ENCODE measurements at regions not wholly inside any gene's neighbourhood (a gene's known extent, or its start where the extent isn't known, plus 50 kb on each side); places are given as distances from the start of the nearest gene placed in this dataset.

DNA sequence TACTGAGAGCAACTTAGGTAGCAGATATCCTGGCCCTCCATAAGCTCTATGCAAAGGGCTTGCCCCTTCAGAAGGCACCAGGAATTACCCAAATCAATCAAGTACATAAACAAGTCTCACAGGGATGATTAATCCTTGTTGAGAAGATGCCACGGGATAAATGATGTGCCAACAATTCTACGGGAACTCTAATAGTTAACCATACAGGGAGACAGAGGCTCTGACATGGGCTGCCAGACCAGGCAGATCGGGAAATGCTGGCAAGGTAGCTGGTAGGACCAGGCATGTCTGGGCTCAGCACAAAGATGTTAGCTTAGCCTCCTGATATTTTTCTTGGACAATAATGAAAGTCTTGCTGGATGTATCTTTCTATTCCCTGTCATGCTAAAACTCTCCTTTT, 249.3 kb upstream of the THBS1 start:
- no peaks in the 10 kb centered on the region for H3K79me2 ChIP-seq (ENCODE audit: control insufficient read depth, insufficient read depth, low read length, poor library complexity)
- H3K4me1 ChIP-seq (ENCODE audit: control insufficient read depth in 1 of 2, insufficient read depth in 2 of 2, low read length in 2 of 2) = peaks cover 0 to 2% of the 10 kb centered on the region in 2 experiments
- H3K36me3 ChIP-seq (ENCODE audit: control insufficient read depth in 1 of 2, insufficient read depth in 2 of 2, low read length in 2 of 2) = no peaks in the 10 kb centered on the region
- no peaks in the 10 kb centered on the region for H3K79me1 ChIP-seq (ENCODE audit: low read length)
- no peak overlapping the region for H2BK12ac ChIP-seq (ENCODE audit: low read length)
- H4K91ac ChIP-seq (ENCODE audit: low read depth, low read length) = no peak overlapping the region
- H3K27ac ChIP-seq (ENCODE audit: low read depth, low read length) = no peak overlapping the region
- no peaks in the 10 kb centered on the region for H3K9me3 ChIP-seq (ENCODE audit: insufficient read depth, low read depth, low read length)
- no peak overlapping the region for H2AK5ac ChIP-seq (ENCODE audit: low read length)
- H2BK5ac ChIP-seq (ENCODE audit: low read depth, low read length, poor library complexity) = no peak overlapping the region
- H3K4me2 ChIP-seq (ENCODE audit: low read length) = no peak overlapping the region
- no peak overlapping the region for H2BK120ac ChIP-seq (ENCODE audit: insufficient read depth, low read length, poor library complexity)
- no peak overlapping the region for H4K12ac ChIP-seq (ENCODE audit: low read depth, low read length)
- H3K27me3 ChIP-seq (ENCODE audit: insufficient read depth, low read length) = no peaks in the 10 kb centered on the region
- no CpG with 5 or more reads among the region's 3 CpGs for WGBS (ENCODE audit: extremely low coverage, insufficient coverage, insufficient read length)
- H2AFZ ChIP-seq (ENCODE audit: insufficient read depth, low read length, poor library complexity) = no peak overlapping the region
- no peak overlapping the region for H4K8ac ChIP-seq (ENCODE audit: low read depth, low read length)
- H3K4me3 ChIP-seq (ENCODE audit: low read depth, low read length) = no peak overlapping the region
- no peak overlapping the region for H3K18ac ChIP-seq (ENCODE audit: low read length)
- no peak overlapping the region for H3K4ac ChIP-seq (ENCODE audit: low read depth, low read length)
- no peak overlapping the region for H3K9ac ChIP-seq (ENCODE audit: low read length)
- no peak for DNase-seq
- no peak overlapping the region for H3K23ac ChIP-seq (ENCODE audit: low read length)
- no peak overlapping the region for H3K14ac ChIP-seq (ENCODE audit: low read length)

DNA sequence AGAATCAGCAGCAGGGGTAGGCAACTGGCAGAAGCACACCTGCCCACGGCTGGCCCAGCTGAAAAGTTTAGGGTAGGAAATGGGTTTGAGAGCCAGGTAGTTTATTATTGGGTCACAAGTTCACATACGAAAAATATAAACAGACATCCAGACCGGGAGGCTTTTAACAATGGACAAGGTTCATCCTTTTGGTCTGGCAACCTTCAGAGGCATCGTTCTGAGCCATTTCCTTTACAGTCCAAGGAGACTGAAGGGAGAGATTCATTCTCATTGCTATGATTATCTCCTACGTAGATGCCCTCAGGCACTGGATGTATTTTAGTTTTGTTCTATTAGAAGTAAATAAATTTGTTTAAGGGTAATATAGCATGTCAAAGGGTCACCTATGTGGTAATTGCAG, 248.0 kb upstream of the THBS1 start:
- Histone ChIP-seq H3K36me3 (ENCODE audit: control insufficient read depth in 1 of 2, insufficient read depth in 2 of 2, low read length in 2 of 2) (no peaks in the 10 kb centered on the region), H3K79me2 (ENCODE audit: control insufficient read depth, insufficient read depth, low read length, poor library complexity) (no peaks in the 10 kb centered on the region), H3K18ac (ENCODE audit: low read length) (no peak overlapping the region), H2BK120ac (ENCODE audit: insufficient read depth, low read length, poor library complexity) (no peak overlapping the region), H3K23ac (ENCODE audit: low read length) (no peak overlapping the region), H3K4ac (ENCODE audit: low read depth, low read length) (no peak overlapping the region), H3K27me3 (ENCODE audit: insufficient read depth, low read length) (no peaks in the 10 kb centered on the region), H3K4me1 (ENCODE audit: control insufficient read depth in 1 of 2, insufficient read depth in 2 of 2, low read length in 2 of 2) (peaks cover 0 to 2% of the 10 kb centered on the region in 2 experiments), H3K4me3 (ENCODE audit: low read depth, low read length) (no peak overlapping the region), H3K79me1 (ENCODE audit: low read length) (no peaks in the 10 kb centered on the region), H3K9me3 (ENCODE audit: insufficient read depth, low read depth, low read length) (no peaks in the 10 kb centered on the region), H3K14ac (ENCODE audit: low read length) (no peak overlapping the region), H3K27ac (ENCODE audit: low read depth, low read length) (no peak overlapping the region), H3K9ac (ENCODE audit: low read length) (no peak overlapping the region), H2BK5ac (ENCODE audit: low read depth, low read length, poor library complexity) (no peak overlapping the region), H2AFZ (ENCODE audit: insufficient read depth, low read length, poor library complexity) (no peak overlapping the region), H2BK12ac (ENCODE audit: low read length) (peak overlapping the region; percentile 36), H4K12ac (ENCODE audit: low read depth, low read length) (no peak overlapping the region), H4K91ac (ENCODE audit: low read depth, low read length) (no peak overlapping the region), H4K8ac (ENCODE audit: low read depth, low read length) (peak overlapping the region; percentile 16), H2AK5ac (ENCODE audit: low read length) (no peak overlapping the region), H3K4me2 (ENCODE audit: low read length) (no peak overlapping the region)
- DNase-seq = no peak
- no CpG with 5 or more reads among the region's 5 CpGs for WGBS (ENCODE audit: extremely low coverage, insufficient coverage, insufficient read length)

DNA sequence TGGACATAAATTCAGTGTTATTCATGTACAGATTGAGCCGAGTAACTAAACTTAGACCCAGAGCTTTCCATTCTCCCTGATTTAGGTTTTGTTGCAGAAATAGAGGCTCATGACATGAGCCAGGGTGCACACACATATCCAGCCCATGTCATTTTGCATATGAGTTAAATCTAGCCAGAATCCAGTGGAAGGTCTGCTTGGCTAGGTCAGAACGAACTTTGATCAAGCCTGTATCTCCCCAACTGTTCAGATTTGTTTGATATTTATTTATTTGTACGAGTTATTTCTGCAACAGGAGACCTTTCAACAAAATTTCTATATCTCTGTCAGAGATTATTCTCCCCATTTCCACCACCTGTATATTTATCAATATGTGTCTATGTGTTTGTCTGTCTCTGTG, 247.5 kb upstream of the THBS1 start:
- no peak overlapping the region for H3K9ac ChIP-seq (ENCODE audit: low read length)
- no peak overlapping the region for H3K4me2 ChIP-seq (ENCODE audit: low read length)
- H3K79me1 ChIP-seq (ENCODE audit: low read length) = no peaks in the 10 kb centered on the region
- H4K91ac ChIP-seq (ENCODE audit: low read depth, low read length) = no peak overlapping the region
- no peak overlapping the region for H2BK120ac ChIP-seq (ENCODE audit: insufficient read depth, low read length, poor library complexity)
- peaks cover 0 to 2% of the 10 kb centered on the region in 2 experiments for H3K4me1 ChIP-seq (ENCODE audit: control insufficient read depth in 1 of 2, insufficient read depth in 2 of 2, low read length in 2 of 2)
- H3K79me2 ChIP-seq (ENCODE audit: control insufficient read depth, insufficient read depth, low read length, poor library complexity) = no peaks in the 10 kb centered on the region
- no peak overlapping the region for H2BK12ac ChIP-seq (ENCODE audit: low read length)
- DNase-seq = no peak
- H3K23ac ChIP-seq (ENCODE audit: low read length) = no peak overlapping the region
- no peak overlapping the region for H2AFZ ChIP-seq (ENCODE audit: insufficient read depth, low read length, poor library complexity)
- H4K8ac ChIP-seq (ENCODE audit: low read depth, low read length) = no peak overlapping the region
- H3K27ac ChIP-seq (ENCODE audit: low read depth, low read length) = no peak overlapping the region
- no peak overlapping the region for H3K4ac ChIP-seq (ENCODE audit: low read depth, low read length)
- H2AK5ac ChIP-seq (ENCODE audit: low read length) = no peak overlapping the region
- no peaks in the 10 kb centered on the region for H3K27me3 ChIP-seq (ENCODE audit: insufficient read depth, low read length)
- no peak overlapping the region for H3K14ac ChIP-seq (ENCODE audit: low read length)
- no peak overlapping the region for H3K4me3 ChIP-seq (ENCODE audit: low read depth, low read length)
- H3K36me3 ChIP-seq (ENCODE audit: control insufficient read depth in 1 of 2, insufficient read depth in 2 of 2, low read length in 2 of 2) = no peaks in the 10 kb centered on the region
- no CpG with 5 or more reads among the region's 3 CpGs for WGBS (ENCODE audit: extremely low coverage, insufficient coverage, insufficient read length)
- no peak overlapping the region for H2BK5ac ChIP-seq (ENCODE audit: low read depth, low read length, poor library complexity)
- no peak overlapping the region for H4K12ac ChIP-seq (ENCODE audit: low read depth, low read length)
- H3K9me3 ChIP-seq (ENCODE audit: insufficient read depth, low read depth, low read length) = no peaks in the 10 kb centered on the region
- no peak overlapping the region for H3K18ac ChIP-seq (ENCODE audit: low read length)

GRCh38 chr15:39333896-39334295, 247.0 kb upstream of the THBS1 start:
- Histone ChIP-seq H3K79me1 (ENCODE audit: low read length) (no peaks in the 10 kb centered on the region), H3K9me3 (ENCODE audit: insufficient read depth, low read depth, low read length) (no peaks in the 10 kb centered on the region), H3K79me2 (ENCODE audit: control insufficient read depth, insufficient read depth, low read length, poor library complexity) (no peaks in the 10 kb centered on the region), H2BK5ac (ENCODE audit: low read depth, low read length, poor library complexity) (no peak overlapping the region), H3K23ac (ENCODE audit: low read length) (no peak overlapping the region), H3K9ac (ENCODE audit: low read length) (no peak overlapping the region), H3K36me3 (ENCODE audit: control insufficient read depth in 1 of 2, insufficient read depth in 2 of 2, low read length in 2 of 2) (no peaks in the 10 kb centered on the region), H4K8ac (ENCODE audit: low read depth, low read length) (no peak overlapping the region), H3K27me3 (ENCODE audit: insufficient read depth, low read length) (no peaks in the 10 kb centered on the region), H3K4ac (ENCODE audit: low read depth, low read length) (no peak overlapping the region), H4K91ac (ENCODE audit: low read depth, low read length) (no peak overlapping the region), H3K18ac (ENCODE audit: low read length) (no peak overlapping the region), H2BK120ac (ENCODE audit: insufficient read depth, low read length, poor library complexity) (no peak overlapping the region), H4K12ac (ENCODE audit: low read depth, low read length) (no peak overlapping the region), H3K27ac (ENCODE audit: low read depth, low read length) (no peak overlapping the region), H3K14ac (ENCODE audit: low read length) (no peak overlapping the region), H3K4me1 (ENCODE audit: control insufficient read depth in 1 of 2, insufficient read depth in 2 of 2, low read length in 2 of 2) (peaks cover 0 to 2% of the 10 kb centered on the region in 2 experiments), H3K4me2 (ENCODE audit: low read length) (no peak overlapping the region), H2BK12ac (ENCODE audit: low read length) (no peak overlapping the region), H3K4me3 (ENCODE audit: low read depth, low read length) (no peak overlapping the region), H2AFZ (ENCODE audit: insufficient read depth, low read length, poor library complexity) (no peak overlapping the region), H2AK5ac (ENCODE audit: low read length) (no peak overlapping the region)
- DNase-seq = no peak
- WGBS (ENCODE audit: extremely low coverage, insufficient coverage, insufficient read length) = no CpG with 5 or more reads among the region's 4 CpGs

All from trophoblast cell (in vitro differentiated cells and primary cell).